ENCODE measurements at regions not wholly inside any gene's neighbourhood (a gene's known extent, or its start where the extent isn't known, plus 50 kb on each side); places are given as distances from the start of the nearest gene placed in this dataset.
"Not testable (repeated sequence)": the region's sequence is repeated elsewhere in the genome, so short reads cannot be mapped to it uniquely, and the experiment has no call there.

DNA sequence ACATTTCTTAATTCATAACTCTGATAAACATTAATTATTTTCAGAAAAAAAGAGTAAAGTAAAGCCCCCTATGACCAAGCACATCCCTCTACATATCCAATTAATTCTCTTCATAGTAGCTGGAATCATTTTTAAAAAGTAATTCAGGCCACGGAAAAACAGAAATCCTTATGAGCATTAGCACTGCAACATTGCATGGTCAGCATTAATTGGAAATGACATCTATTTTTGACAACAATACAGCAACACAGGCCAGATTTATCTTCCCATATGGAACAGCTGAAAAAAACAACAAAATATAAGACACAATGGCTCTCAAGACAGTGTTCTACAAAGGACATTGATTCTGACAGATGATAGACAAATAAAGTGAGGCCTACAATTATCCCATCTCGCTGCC, 236.6 kb downstream of the TMA16 start:
- H3K27me3 ChIP-seq (ENCODE audit: insufficient read depth, insufficient read length) = no peaks in the 10 kb centered on the region
- H3K4me3 ChIP-seq (ENCODE audit: insufficient read length, low read depth) = no peak overlapping the region
- no peaks in the 10 kb centered on the region for H3K9me3 ChIP-seq (ENCODE audit: insufficient read depth, low read length)
- no peaks in the 10 kb centered on the region for H3K4me1 ChIP-seq (ENCODE audit: insufficient read depth, insufficient read length)
- H3K9ac ChIP-seq (ENCODE audit: insufficient read length, low read depth) = no peak overlapping the region
- no peak for DNase-seq (ENCODE audit: low read depth, low spot score)
- H3K36me3 ChIP-seq (ENCODE audit: insufficient read depth, insufficient read length, low read length) = no peaks in the 10 kb centered on the region
- TF ChIP-seq ZNF274 (IDR thresholded peaks at IDR 0.05; ENCODE audit: low read depth, low read length) = no peak
- TF ChIP-seq YY1 (IDR thresholded peaks at IDR 0.05; ENCODE audit: insufficient read depth, insufficient read length) = no peak
- TF ChIP-seq SUZ12 (IDR thresholded peaks at IDR 0.05; ENCODE audit: extremely low read depth, insufficient read depth, insufficient read length) = no peak

GRCh38 chr4:163732473-163732872, 238.0 kb downstream of the TMA16 start:
- H3K4me1 ChIP-seq (ENCODE audit: insufficient read depth, insufficient read length) = no peaks in the 10 kb centered on the region
- no peak overlapping the region for H3K9ac ChIP-seq (ENCODE audit: insufficient read length, low read depth)
- DNase-seq (ENCODE audit: low read depth, low spot score) = no peak
- TF ChIP-seq SUZ12 (IDR thresholded peaks at IDR 0.05; ENCODE audit: extremely low read depth, insufficient read depth, insufficient read length) (no peak), ZNF274 (IDR thresholded peaks at IDR 0.05; ENCODE audit: low read depth, low read length) (no peak), YY1 (IDR thresholded peaks at IDR 0.05; ENCODE audit: insufficient read depth, insufficient read length) (no peak)
- no peaks in the 10 kb centered on the region for H3K9me3 ChIP-seq (ENCODE audit: insufficient read depth, low read length)
- H3K4me3 ChIP-seq (ENCODE audit: insufficient read length, low read depth) = no peak overlapping the region
- H3K27me3 ChIP-seq (ENCODE audit: insufficient read depth, insufficient read length) = no peaks in the 10 kb centered on the region
- no peaks in the 10 kb centered on the region for H3K36me3 ChIP-seq (ENCODE audit: insufficient read depth, insufficient read length, low read length)

DNA sequence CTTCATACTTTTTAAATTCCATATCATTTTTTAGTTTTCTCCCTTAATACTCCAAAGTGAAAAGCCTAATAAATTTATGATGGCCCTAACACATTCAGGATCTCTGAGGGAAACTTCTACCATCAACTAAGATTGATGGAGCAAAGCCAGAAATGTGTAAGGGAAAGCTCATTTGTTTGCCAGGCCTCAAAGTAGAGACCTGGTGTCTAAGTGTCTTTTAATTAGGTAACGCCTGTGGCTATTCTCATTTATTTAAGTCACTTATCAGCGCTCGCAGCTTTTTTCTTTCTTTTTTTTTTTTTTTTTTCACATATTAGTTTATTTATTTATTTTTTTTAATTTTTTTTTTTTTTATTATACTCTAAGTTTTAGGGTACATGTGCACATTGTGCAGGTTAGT, 242.4 kb downstream of the TMA16 start:
- Histone ChIP-seq H3K9ac (ENCODE audit: insufficient read length, low read depth) (no peak overlapping the region), H3K9me3 (ENCODE audit: insufficient read depth, low read length) (no peaks in the 10 kb centered on the region), H3K36me3 (ENCODE audit: insufficient read depth, insufficient read length, low read length) (no peaks in the 10 kb centered on the region), H3K4me1 (ENCODE audit: insufficient read depth, insufficient read length) (no peaks in the 10 kb centered on the region), H3K4me3 (ENCODE audit: insufficient read length, low read depth) (no peak overlapping the region), H3K27me3 (ENCODE audit: insufficient read depth, insufficient read length) (no peaks in the 10 kb centered on the region)
- DNase-seq (ENCODE audit: low read depth, low spot score) = no peak
- TF ChIP-seq ZNF274 (IDR thresholded peaks at IDR 0.05; ENCODE audit: low read depth, low read length) = no peak
- no peak for TF ChIP-seq YY1 (IDR thresholded peaks at IDR 0.05; ENCODE audit: insufficient read depth, insufficient read length)
- no peak for TF ChIP-seq SUZ12 (IDR thresholded peaks at IDR 0.05; ENCODE audit: extremely low read depth, insufficient read depth, insufficient read length)

DNA sequence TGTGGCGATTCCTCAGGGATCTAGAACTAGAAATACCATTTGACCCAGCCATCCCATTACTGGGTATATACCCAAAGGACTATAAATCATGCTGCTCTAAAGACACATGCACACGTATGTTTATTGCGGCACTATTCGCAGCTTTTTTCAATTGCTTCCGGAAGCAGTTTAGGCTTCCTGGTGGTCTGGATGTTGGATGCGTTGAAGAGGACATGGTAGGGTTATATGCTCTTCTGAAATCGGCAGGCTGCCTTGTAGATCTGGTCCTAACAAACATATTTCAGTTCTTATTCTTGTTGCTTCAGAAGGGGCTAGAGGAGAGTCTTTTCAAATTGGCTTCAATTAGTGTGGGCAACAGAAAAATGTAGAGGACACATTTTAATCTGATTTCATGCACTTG, 243.4 kb downstream of the TMA16 start:
- not testable (repeated sequence) for H3K27me3 ChIP-seq (ENCODE audit: insufficient read depth, insufficient read length); H3K9me3 ChIP-seq (ENCODE audit: insufficient read depth, low read length); H3K4me3 ChIP-seq (ENCODE audit: insufficient read length, low read depth); H3K36me3 ChIP-seq (ENCODE audit: insufficient read depth, insufficient read length, low read length); DNase-seq (ENCODE audit: low read depth, low spot score); H3K4me1 ChIP-seq (ENCODE audit: insufficient read depth, insufficient read length); H3K9ac ChIP-seq (ENCODE audit: insufficient read length, low read depth)

- no peak overlapping the region for H3K4me3 ChIP-seq (ENCODE audit: insufficient read length, low read depth)
- no peak for TF ChIP-seq SUZ12 (IDR thresholded peaks at IDR 0.05; ENCODE audit: extremely low read depth, insufficient read depth, insufficient read length)
- no peak for TF ChIP-seq YY1 (IDR thresholded peaks at IDR 0.05; ENCODE audit: insufficient read depth, insufficient read length)
- no peak for TF ChIP-seq ZNF274 (IDR thresholded peaks at IDR 0.05; ENCODE audit: low read depth, low read length)
- no peaks in the 10 kb centered on the region for H3K4me1 ChIP-seq (ENCODE audit: insufficient read depth, insufficient read length)
- no peak overlapping the region for H3K9ac ChIP-seq (ENCODE audit: insufficient read length, low read depth)
- H3K9me3 ChIP-seq (ENCODE audit: insufficient read depth, low read length) = no peaks in the 10 kb centered on the region
- DNase-seq (ENCODE audit: low read depth, low spot score) = no peak
- H3K27me3 ChIP-seq (ENCODE audit: insufficient read depth, insufficient read length) = no peaks in the 10 kb centered on the region
- no peaks in the 10 kb centered on the region for H3K36me3 ChIP-seq (ENCODE audit: insufficient read depth, insufficient read length, low read length)
Observed at GRCh38 chr4:163738521-163738920, 244.0 kb downstream of the TMA16 start.

GRCh38 chr4:163744861-163745260, 250.4 kb downstream of the TMA16 start:
- no peaks in the 10 kb centered on the region for H3K27me3 ChIP-seq (ENCODE audit: insufficient read depth, insufficient read length)
- H3K4me3 ChIP-seq (ENCODE audit: insufficient read length, low read depth) = no peak overlapping the region
- no peaks in the 10 kb centered on the region for H3K36me3 ChIP-seq (ENCODE audit: insufficient read depth, insufficient read length, low read length)
- H3K9me3 ChIP-seq (ENCODE audit: insufficient read depth, low read length) = peaks cover 13% of the 10 kb centered on the region; the same call in 1 of the 2 replicates
- no peak overlapping the region for H3K9ac ChIP-seq (ENCODE audit: insufficient read length, low read depth)
- H3K4me1 ChIP-seq (ENCODE audit: insufficient read depth, insufficient read length) = no peaks in the 10 kb centered on the region
- no peak for TF ChIP-seq SUZ12 (IDR thresholded peaks at IDR 0.05; ENCODE audit: extremely low read depth, insufficient read depth, insufficient read length)
- no peak for TF ChIP-seq ZNF274 (IDR thresholded peaks at IDR 0.05; ENCODE audit: low read depth, low read length)
- no peak for TF ChIP-seq YY1 (IDR thresholded peaks at IDR 0.05; ENCODE audit: insufficient read depth, insufficient read length)
- no peak for DNase-seq (ENCODE audit: low read depth, low spot score)

DNA sequence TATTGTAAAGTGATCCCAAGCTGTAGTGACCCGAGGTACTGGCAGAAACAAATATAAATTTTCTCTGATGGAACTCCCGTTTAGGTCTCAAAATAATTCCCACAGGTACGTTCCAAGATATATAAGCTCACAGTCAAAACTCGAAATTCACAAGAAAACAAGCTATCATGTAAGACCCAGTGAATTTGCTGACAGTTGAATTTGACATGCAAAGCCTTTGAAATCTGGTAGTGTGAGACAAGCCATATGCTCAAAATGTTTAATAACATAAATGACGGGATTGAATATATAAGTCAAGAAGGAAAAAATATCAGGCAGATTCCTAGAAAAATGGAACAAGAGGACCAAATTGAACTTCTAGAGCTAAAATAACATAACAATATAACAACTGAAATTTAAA, 252.8 kb downstream of the TMA16 start:
- Histone ChIP-seq H3K36me3 (ENCODE audit: insufficient read depth, insufficient read length, low read length) (no peaks in the 10 kb centered on the region), H3K9me3 (ENCODE audit: insufficient read depth, low read length) (peaks cover 13% of the 10 kb centered on the region; the same call in 1 of the 2 replicates), H3K4me3 (ENCODE audit: insufficient read length, low read depth) (no peak overlapping the region), H3K9ac (ENCODE audit: insufficient read length, low read depth) (no peak overlapping the region), H3K4me1 (ENCODE audit: insufficient read depth, insufficient read length) (no peaks in the 10 kb centered on the region), H3K27me3 (ENCODE audit: insufficient read depth, insufficient read length) (no peaks in the 10 kb centered on the region)
- no peak for DNase-seq (ENCODE audit: low read depth, low spot score)
- TF ChIP-seq YY1 (IDR thresholded peaks at IDR 0.05; ENCODE audit: insufficient read depth, insufficient read length) (no peak), SUZ12 (IDR thresholded peaks at IDR 0.05; ENCODE audit: extremely low read depth, insufficient read depth, insufficient read length) (no peak), ZNF274 (IDR thresholded peaks at IDR 0.05; ENCODE audit: low read depth, low read length) (no peak)

DNA sequence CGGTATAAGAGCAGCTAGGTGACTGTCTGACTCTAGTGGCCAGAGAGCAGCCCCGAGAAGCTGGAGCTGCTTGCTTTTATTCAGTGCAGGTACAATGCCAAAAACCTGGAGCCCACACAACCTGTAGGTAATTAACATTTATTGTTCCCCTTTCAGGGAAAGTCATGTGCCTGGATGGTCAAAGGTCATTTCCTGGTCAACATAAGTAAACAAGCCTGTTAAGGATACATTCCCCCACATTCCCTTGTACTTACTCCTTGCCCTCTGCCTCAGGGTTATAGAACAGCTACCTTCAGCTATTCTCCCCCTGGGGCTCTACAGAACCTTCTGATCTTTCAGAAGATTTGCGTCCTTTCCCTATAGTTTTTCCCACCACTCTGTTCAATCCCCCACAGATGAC, 253.4 kb downstream of the TMA16 start:
- H3K9ac ChIP-seq (ENCODE audit: insufficient read length, low read depth) = no peak overlapping the region
- H3K4me1 ChIP-seq (ENCODE audit: insufficient read depth, insufficient read length) = no peaks in the 10 kb centered on the region
- H3K36me3 ChIP-seq (ENCODE audit: insufficient read depth, insufficient read length, low read length) = no peaks in the 10 kb centered on the region
- H3K9me3 ChIP-seq (ENCODE audit: insufficient read depth, low read length) = peaks cover 13% of the 10 kb centered on the region; the same call in 1 of the 2 replicates
- no peaks in the 10 kb centered on the region for H3K27me3 ChIP-seq (ENCODE audit: insufficient read depth, insufficient read length)
- H3K4me3 ChIP-seq (ENCODE audit: insufficient read length, low read depth) = no peak overlapping the region
- TF ChIP-seq YY1 (IDR thresholded peaks at IDR 0.05; ENCODE audit: insufficient read depth, insufficient read length) (no peak), SUZ12 (IDR thresholded peaks at IDR 0.05; ENCODE audit: extremely low read depth, insufficient read depth, insufficient read length) (no peak), ZNF274 (IDR thresholded peaks at IDR 0.05; ENCODE audit: low read depth, low read length) (no peak)
- DNase-seq (ENCODE audit: low read depth, low spot score) = no peak

All from NT2/D1 (cell line).